ENCODE measurements at regions not wholly inside any gene's neighbourhood (a gene's known extent, or its start where the extent isn't known, plus 50 kb on each side); places are given as distances from the start of the nearest gene placed in this dataset.

DNA sequence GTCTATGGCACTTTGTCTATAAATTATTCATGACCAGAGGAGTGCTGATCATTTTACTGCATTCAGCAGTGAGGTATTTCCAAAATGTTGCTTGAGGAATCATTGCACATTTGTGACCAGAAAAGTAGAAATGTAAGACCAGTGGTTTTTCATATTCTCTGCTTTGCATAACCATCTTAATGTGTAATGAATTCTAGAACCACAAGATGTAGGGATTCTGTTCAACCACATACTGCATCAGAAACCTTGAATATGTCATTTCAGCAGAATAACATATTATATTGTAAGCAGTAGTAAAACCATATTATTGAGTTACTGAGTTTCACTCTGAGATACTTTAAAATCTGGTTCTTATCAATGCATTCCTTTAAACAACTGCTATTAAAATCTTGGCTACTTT, 1243.4 kb downstream of the MAT2B start:
- DNase-seq = no peak

DNA sequence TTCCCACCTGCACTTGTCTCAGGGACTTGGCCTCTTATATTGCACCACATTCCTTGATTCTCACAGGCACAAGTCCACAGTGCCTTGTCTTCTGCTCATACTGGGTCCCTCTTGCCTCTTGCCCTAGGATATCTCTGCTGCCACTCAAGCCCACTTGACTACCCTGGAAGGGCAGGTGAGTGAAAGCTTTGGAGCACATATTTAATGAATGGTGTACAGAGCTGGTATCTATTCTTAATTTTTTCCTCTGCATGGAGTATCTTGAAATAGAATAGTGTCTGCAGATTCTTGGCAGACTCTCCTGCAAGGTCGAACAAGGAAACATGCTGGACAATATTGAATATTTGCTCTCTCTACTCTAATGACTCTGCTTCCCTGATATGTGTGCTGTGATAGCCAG, 1248.0 kb downstream of the MAT2B start:
- DNase-seq = no peak

DNA sequence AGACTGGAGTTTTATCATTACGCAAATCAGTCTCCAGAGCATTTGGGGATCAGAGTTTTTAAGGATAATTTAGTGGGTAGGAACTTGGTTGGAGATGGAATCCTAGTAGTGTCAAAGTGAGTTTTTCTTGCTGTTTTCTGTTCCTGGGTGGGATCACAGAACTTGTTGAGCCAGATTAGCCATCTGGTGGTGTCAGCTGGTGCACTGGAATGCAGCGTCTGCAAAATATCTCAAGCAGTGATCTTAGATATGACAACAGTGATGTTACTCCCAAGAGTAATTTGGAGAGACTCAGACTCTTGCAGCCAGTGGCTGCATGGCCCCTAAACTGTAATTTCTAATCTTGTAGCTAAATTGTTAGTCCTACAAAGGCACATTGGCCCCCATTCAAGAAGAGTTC, 1257.8 kb downstream of the MAT2B start:
- DNase-seq = no peak

DNA sequence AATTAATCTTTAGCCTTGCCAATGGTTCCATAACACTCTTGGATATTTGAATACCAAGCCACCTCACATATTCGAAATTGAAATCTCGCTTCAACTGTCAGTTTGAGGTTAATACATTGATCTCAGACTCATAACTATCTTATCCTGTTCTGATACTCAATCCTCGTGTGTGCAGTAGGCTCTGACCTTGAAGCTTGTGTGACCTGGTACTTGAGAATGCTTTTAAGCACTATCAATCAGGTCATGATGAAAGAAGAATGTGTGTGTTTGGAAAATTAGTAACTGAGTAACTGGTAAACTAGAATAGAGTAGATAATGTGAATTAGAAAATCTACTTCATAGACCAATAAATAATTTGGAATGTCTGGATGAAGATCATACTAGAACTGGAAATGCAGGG, 1266.7 kb downstream of the MAT2B start:
- no peak for DNase-seq

DNA sequence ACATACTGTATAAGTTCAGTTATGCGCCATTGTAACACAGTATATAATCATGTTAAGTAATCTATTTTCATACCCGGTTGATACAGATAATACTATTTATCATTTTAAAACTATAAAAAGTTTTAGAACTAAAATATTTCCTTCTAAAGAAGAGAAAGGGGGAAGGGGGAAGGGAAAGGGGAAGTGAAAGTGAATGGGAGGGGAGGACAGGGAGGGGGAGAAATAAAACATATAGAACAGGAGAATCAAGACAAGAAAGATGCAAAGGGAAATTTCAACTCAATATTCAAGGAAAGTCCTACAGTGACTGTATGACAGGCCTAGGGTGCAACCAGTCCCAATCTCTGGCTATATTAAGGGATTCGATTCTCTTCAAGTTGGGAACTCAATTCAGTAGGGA, 1278.8 kb downstream of the MAT2B start:
- no peak for DNase-seq

DNA sequence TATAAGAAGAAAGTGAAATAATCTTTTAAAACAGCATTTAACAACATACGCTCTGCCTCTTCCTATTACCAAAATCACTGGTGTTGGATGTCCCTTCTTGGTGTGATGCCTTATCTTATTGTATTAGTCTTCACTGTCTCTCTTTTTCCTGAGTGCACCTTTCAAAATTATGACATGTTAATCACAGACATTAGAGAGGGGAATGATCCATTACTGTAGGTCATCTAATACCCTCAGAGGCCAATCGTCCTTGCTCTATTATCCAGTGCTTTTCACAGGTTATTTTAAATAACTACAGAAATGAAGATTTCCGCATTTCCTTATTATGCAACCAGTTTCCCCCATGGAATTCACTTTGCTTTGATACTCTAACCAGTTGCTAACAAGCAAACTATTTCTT, 1292.7 kb downstream of the MAT2B start:
- DNase-seq = no peak

DNA sequence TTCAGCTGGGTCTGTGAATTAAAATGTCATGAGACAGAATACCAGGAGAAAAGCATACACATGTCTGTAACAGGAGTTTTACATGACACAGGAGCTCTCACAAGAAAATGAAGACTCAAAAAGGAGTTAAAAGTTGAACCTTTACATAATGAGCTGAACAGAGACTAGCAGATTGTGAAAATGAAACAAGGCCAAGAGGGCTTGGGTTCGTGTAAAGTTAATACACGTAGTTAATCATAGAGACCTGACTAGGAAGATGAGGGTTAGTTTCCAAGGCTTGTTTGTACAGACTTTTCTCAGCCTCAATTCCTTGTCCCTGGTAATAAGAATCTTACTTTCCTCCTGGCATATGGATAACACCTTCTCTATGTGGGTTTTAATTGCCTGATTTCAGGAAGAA, 1294.0 kb downstream of the MAT2B start:
- no peak for DNase-seq

DNA sequence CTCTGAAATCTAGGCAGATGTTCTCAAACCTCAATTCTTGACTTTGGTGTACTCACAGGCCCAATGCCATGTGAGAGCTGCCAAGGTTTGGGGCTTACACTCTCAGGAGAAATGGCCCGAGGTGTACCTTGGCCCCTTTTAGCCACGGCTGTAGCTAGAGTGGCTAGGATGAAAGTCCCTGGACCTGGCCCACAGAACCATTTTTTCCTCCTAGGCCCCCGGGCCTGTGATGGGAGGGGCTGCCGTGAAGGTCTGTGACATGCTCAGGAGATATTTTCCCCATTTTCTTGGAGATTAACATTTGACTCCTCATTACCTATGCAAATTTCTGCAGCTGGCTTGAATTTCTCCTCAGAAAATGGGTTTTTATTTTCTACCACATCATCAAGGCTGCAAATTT, 1296.5 kb downstream of the MAT2B start:
- no peak for DNase-seq

DNA sequence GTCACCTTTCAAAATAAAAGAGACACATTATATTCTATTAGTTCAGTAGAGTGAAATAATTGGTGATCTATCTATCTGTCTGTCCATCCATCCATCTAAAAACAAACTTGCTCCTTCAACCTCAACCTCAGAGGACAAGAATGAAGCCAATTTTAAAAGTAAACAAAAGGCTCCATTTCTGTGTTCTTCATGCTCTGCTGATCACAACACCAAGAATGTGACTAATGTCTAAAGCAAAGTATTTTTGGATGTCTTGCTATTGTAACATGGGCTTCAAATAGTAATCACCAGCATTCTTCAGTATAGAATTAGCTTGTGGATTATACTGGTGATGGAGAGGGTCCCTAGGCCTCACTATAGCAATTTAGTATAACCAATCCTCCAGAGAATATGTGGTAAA, 1304.4 kb downstream of the MAT2B start:
- DNase-seq = no peak

DNA sequence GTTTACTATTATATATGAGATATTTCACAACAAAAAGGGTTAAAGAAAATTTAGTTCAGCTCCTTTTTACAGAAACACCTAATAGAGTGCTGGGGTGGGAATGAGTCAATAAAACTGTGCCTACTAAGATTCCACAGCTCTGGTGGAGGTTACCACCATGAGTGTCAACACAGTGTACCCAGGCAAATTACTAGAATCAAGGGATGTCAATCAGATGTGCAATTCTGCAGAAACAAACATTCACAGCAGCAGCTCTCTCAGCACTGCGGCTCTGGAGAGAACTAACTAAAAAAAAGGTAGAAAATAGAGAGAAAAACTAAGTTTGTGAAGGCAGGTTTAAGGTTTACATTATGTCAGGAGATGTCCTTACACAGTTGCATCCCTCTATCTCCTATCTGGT, 1313.0 kb downstream of the MAT2B start:
- DNase-seq = no peak

DNA sequence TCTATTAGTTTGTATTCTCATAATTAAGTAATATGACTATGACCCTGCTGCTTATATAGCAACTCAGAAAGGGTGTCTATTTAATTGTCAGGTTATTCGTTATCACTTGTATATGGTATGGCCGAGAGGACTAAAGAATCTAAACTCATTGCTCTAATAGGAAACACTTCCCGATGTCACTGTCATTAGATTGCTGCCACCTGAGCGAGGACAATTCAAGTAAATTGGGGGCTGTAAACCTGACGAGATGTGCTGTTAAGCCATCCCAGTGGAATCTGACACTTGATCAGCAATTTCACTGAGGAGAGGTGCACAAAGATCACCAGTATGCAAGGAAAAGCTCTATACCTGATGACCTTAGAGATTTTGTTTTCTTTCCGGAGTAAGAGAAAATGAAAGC, 1319.3 kb downstream of the MAT2B start:
- no peak for DNase-seq

DNA sequence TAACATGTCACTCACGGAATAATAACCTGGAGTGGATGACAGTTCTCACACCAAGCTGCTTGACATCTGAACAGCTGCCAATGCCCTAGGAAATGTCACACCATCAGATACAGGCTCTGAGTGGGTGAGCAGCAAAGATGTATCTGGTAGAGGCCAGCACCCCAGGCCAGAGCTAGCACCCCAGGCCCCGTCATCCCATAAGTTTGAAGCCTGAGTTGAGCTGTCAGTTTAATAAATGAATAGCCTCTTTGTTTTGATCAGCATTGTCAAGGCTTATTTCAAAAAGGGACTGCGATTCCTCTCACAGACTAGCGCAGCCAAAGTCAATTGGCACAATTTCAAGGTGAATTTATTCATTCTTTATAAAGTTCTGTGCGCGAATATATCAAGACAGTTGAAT, 1327.1 kb downstream of the MAT2B start:
- DNase-seq = no peak

DNA sequence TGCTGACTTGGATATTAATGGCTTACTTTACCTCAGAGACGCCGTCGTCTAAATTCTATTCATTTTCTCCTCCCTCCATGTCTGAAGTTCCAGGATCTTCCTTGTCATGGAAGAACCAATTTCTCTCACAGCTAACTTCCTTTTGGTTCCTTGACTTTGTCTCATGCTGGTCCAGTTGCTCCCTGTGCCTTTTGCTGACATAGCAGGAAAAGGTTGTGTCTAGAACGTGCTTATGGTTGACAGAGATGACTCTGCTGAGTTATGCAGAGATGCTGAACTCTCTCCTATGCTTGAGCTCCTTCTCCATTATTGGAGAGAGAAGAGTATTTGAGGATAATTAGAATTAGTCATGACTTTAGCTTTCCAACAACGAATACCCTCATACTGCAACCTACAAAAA, 1338.9 kb downstream of the MAT2B start:
- DNase-seq = no peak

DNA sequence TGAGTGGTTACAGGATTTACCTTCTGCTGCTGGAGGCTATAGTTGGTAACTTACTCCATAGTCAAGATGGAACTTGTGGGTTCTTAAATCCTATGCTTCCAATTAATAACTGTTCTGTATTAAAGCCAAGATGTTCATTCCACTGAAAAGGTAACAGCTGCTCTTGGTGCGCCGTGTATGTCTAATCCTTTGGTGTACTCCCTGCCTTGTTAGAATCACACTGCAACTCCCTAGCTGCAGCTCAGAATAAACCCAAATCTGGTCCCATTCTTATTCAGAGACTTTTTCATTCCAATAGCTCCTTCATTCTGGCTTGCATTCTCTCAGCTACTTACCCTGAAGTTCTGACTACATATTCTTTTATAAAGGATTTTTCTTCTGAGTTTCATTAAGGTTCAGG, 1355.5 kb downstream of the MAT2B start:
- DNase-seq = no peak

DNA sequence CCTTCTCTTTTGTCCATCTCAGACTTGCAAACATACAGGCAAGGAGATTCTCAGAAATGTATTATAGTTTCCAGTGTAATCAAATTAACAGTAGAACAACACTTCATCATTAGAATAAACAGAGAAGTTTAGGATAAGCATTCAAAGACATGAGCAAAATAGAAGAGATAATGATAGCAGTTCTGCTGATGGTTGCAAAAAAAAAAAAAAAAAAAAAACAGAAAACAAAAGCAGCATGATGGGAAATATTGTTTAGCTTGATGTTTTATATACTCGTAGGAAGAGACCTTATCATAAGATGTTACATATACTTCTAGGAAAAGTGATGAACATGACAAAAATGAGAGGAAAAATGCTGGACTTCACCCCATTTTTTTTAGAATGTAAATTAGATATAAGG, 1356.2 kb downstream of the MAT2B start:
- DNase-seq = no peak

DNA sequence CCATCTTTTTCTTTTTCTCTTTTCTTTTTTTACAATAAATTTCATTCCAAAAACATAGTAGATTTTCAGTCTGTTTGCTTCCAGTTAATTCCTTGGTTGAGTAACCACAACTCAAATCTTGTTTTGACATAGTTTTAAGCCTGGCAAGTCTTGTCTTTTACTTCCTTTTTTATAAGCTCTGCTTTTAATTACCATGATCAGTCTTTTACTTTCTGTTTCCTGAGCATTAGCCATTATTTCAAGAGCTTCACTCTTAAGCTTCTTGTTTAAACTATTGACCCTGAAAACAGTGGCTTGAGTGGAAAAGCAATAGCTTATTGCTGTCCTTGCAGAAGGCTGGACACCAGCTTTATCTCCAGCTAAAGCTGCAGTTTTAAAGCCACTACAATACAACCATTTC, 1363.3 kb downstream of the MAT2B start:
- DNase-seq = no peak

DNA sequence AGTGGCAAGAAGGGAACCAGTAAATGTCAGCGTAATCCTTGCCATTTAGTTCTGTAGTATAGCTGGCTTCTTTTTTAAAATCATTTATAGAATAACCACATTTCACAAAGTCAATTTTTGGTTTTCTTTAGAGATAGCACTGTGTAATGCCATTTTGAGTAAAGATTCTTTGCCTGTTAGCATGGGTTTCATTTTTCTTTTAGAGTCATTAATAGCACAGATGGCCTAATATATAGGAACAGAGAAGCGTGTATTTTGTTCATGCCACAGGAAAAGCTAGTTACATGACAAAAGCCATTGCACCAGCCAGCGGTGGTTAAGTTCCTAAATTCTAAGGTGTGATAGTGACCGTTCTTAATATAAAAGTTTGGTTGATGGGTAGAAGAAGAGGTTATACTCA, 1363.9 kb downstream of the MAT2B start:
- no peak for DNase-seq

DNA sequence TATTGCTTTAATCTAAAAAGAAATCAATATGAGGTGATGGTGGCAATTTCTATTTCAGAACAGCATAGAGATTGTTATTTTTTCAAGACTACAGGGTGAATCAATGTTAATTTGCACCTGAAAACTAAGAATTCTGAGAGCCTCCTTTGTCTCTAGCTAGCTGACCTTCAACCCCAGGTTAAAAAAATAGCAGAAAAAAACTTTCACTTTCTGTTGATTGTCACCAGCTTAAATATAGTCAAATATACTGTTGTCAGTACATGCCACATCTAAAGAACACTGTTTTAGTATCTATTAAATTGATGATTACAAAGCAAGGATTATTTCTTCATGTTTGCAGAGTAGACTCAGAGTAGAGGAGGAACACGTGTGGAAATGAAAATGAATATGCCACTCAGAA, 1371.4 kb downstream of the MAT2B start:
- DNase-seq = no peak

DNA sequence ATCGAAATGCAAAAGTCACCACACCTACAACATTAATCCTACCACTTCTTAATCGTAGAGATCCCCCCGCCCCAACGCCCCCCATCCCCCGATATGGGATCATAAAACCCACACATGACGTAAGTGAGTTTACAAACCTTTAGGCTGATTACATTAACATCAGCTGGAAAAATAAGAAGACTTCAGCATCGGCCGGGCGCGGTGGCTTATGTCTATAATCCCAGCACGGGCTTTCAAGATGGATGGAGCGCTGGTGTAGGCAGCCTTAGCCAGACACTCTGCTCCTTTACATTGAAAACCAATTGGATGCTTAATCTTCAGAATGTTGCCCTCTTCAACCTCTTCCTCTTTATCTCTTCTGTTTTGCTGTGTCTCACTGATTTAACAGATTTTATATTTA, 1376.0 kb downstream of the MAT2B start:
- no peak for DNase-seq

DNA sequence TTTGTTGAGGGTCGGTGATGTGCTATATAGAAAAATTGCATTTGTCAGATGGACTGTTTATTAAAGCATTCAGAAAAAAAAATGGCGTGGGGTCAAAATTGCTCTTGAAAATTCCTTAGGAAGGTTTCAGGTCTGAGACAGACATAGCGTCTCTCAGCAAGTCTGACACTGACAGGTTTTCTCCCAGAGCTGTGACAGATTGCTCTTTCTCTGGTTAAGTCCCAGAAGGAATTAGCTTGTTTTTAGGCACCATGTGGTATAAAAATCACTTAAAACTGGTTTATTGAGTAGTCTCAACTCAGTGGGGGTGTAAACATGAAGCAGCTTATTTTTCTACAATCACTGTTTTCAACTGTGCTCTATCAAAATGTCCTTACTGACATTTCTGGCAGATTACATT, 1379.8 kb downstream of the MAT2B start:
- no peak for DNase-seq

DNA sequence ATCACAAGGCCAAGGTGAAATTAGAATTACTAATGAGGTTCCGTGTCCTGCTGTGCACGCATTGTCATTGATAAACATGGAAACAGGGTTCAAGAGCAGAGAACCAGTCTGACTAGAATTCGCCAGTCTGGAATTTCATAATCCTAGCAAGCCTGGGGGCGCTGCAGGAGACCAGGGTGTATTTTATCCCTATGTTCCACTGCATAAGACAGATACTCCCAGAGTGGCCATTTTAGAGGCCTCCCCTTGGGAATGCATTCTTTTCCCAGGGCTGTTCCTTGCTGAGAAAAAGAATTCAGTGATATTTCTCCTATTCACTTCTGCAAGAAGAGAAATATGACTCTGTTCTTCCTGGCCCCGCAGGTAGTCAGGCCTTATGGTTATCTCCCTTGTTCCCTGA, 1387.7 kb downstream of the MAT2B start:
- DNase-seq = no peak

DNA sequence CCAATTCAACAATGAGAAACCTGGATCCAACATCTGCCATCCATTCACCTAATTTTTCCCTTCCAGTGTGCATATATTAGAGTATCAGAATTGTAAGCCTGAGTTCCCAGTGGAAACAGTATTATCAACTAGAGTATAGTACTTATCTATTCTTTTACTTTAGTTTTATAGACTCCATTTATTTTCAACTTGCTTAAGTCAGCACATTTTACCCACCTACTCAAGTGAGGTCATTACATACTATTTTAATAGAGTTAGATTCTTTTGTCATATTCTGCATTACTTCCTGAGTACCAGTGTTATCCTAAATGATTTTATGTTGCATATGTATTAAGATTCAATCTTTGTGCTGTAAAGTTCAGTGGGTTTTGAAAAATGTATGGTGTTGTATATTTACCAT, 1393.3 kb downstream of the MAT2B start:
- DNase-seq = no peak

DNA sequence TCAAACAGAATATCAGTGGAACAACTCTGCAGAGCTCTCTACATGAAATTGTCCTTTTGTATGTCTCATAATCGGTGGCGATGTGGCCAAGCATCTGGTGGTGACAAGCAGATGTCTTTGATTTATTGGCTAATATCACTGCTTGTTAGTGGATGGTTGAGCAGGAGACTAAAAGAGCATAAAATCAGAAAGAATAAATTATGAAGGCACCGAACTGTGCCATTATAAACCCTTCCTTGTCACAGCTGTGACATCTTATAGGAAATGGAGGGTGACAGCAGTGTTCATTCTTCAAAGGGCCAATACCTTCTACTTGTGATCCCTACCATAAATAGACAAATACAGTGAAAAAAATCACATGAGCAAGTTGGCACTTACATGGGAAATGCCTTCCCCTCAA, 1404.3 kb downstream of the MAT2B start:
- no peak for DNase-seq

DNA sequence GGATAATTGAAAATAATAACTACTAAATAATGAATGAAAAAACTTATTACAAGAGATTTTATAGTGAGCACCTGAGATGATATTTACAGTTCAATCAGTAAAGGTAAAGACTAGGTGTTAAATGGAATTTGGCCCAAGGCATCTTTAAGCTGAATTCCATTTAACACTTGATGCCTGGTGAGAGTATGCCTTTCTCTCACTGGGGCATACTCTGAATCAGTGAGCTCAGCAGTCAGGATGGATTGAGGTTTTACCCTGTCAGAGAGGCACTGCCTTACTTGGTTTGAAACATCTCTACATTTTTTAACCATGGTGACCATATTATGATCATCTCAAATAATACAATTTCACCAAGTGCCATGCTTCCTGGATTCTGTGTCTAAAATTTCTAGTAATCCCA, 1416.3 kb downstream of the MAT2B start:
- no peak for DNase-seq

DNA sequence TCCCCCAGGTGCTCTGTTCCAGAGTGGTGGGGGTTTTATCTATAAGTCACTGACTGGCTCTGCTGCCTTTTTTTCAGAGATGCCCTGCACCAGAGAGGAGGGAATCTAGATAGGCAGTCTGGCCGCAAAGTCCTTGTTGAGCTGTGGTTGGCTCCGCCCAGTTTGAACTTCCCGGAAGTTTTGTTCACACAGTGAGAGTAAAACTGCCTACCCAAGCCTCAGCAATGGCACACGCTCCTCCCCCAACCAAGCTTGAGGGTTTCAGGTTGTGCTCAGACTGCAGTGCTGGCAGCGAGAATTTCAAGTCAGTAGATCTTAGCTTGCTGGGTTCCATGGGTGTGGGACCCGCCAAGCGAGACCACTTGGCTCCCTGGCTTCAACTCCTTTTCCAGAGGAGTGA, 1428.6 kb downstream of the MAT2B start:
- no peak for DNase-seq

DNA sequence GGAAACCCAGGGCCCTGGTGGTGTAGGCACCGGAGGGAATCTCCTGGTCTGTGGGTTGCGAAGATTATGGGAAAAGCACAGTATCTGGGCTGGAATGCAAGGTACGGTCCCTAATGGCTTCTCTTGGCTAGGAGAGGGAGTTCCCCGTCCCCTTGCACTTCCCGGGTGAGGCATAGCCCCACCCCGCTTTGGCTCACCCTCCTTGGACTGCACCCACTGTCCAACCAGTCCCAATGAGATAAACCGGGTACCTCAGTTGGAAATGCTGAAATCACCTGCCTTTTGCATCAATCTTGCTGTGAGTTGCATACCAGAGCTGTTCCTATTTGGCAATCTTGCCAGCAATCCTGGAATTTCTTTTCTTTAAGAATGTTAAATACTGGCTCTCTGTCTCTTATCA, 1429.1 kb downstream of the MAT2B start:
- DNase-seq = no peak

DNA sequence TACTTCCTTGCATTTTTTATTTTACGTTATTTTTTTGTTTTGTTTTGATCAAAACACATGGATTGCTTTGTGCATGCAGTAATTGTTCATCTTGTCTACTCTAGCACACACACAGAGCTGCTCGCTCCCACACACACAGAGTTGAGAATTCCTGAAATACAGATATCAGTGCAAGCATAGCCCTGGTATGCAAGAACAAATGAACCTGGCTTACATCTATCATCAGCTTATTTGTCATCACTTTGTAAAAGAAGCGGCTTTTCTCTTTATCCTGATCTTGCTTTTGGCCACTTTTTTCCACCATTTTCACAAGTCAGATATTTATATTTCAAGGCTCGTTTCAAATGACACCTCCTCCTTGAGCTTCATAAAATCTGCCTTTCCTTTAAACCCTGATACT, 1435.7 kb downstream of the MAT2B start:
- no peak for DNase-seq

All from fibroblast of skin of right biceps (primary cell).